ENCODE measurements at regions not wholly inside any gene's neighbourhood (a gene's known extent, or its start where the extent isn't known, plus 50 kb on each side); places are given as distances from the start of the nearest gene placed in this dataset.

GRCh38 chr11:122259195-122259821 is 143.3 kb upstream of the BLID start:
- POLR2A ChIA-PET: no interaction called here
- H3K4me3 Mint-ChIP-seq: no peak overlapping the region
- H3K36me3 Mint-ChIP-seq: no peaks in the 10 kb centered on the region
- no peaks in the 10 kb centered on the region for H3K4me1 Mint-ChIP-seq
- H3K27ac Mint-ChIP-seq: no peak overlapping the region
- DNase-seq: no peak
- H3K27me3 Mint-ChIP-seq: peaks cover 2 to 16% (median 4%) of the 10 kb centered on the region in 5 donors
- ATAC-seq: no peak
- peaks cover 0 to 17% (median 1%) of the 10 kb centered on the region in 9 donors for H3K9me3 Mint-ChIP-seq

- H3K36me3 Mint-ChIP-seq: no peaks in the 10 kb centered on the region
Observed at GRCh38 chr11:122258446-122259194, 142.6 kb upstream of the BLID start.

GRCh38 chr11:122253589-122254231 is 137.7 kb upstream of the BLID start:
- Mint-ChIP-seq H3K9me3 (peaks cover 0 to 6% (median 0%) of the 10 kb centered on the region in 9 donors), H3K4me3 (no peak overlapping the region), H3K27me3 (peaks cover 0 to 4% (median 0%) of the 10 kb centered on the region in 5 donors), H3K4me1 (no peaks in the 10 kb centered on the region), H3K27ac (no peak overlapping the region), H3K36me3 (no peaks in the 10 kb centered on the region)
- POLR2A ChIA-PET: no interaction called here
- no peak for ATAC-seq
- DNase-seq: no peak

More at GRCh38 chr11:122258446-122259194, 142.6 kb upstream of the BLID start:
- Mint-ChIP-seq H3K27me3 (peaks cover 2 to 16% (median 4%) of the 10 kb centered on the region in 5 donors), H3K4me3 (no peak overlapping the region), H3K27ac (no peak overlapping the region), H3K9me3 (peaks cover 0 to 12% (median 0%) of the 10 kb centered on the region in 9 donors), H3K4me1 (no peaks in the 10 kb centered on the region)
- POLR2A ChIA-PET: no interaction called here
- no peak for DNase-seq
- ATAC-seq: no peak

- POLR2A ChIA-PET: no interaction called here
- Mint-ChIP-seq H3K4me1 (no peaks in the 10 kb centered on the region), H3K27ac (no peak overlapping the region), H3K4me3 (no peak overlapping the region), H3K27me3 (peaks cover 0 to 10% (median 3%) of the 10 kb centered on the region in 5 donors), H3K36me3 (no peaks in the 10 kb centered on the region), H3K9me3 (peaks cover 0 to 2% (median 0%) of the 10 kb centered on the region in 9 donors)
- no peak for ATAC-seq
- DNase-seq: no peak
Observed at GRCh38 chr11:122248939-122249338, 132.9 kb upstream of the BLID start.

- DNase-seq (no peak), ATAC-seq (no peak)
- H3K27ac Mint-ChIP-seq: no peak overlapping the region
- peaks cover 0 to 2% (median 0%) of the 10 kb centered on the region in 9 donors for H3K9me3 Mint-ChIP-seq
- H3K36me3 Mint-ChIP-seq: no peaks in the 10 kb centered on the region
- peaks cover 0 to 10% (median 3%) of the 10 kb centered on the region in 5 donors for H3K27me3 Mint-ChIP-seq
- POLR2A ChIA-PET: no interaction called here
- H3K4me1 Mint-ChIP-seq: no peaks in the 10 kb centered on the region
- H3K4me3 Mint-ChIP-seq: no peak overlapping the region
Observed at GRCh38 chr11:122248131-122248530, 132.1 kb upstream of the BLID start.

GRCh38 chr11:122246874-122247273 is 130.9 kb upstream of the BLID start:
- ATAC-seq: no peak
- Mint-ChIP-seq H3K36me3 (no peaks in the 10 kb centered on the region), H3K9me3 (peaks cover 0 to 2% (median 0%) of the 10 kb centered on the region in 9 donors), H3K4me3 (no peak overlapping the region), H3K27ac (no peak overlapping the region), H3K4me1 (no peaks in the 10 kb centered on the region), H3K27me3 (peaks cover 0 to 10% (median 3%) of the 10 kb centered on the region in 5 donors)
- no peak for DNase-seq
- POLR2A ChIA-PET: no interaction called here

GRCh38 chr11:122242731-122243130 is 126.7 kb upstream of the BLID start:
- peaks cover 2 to 22% (median 7%) of the 10 kb centered on the region in 5 donors for H3K27me3 Mint-ChIP-seq
- ATAC-seq: no peak
- H3K36me3 Mint-ChIP-seq: no peaks in the 10 kb centered on the region
- no peaks in the 10 kb centered on the region for H3K4me1 Mint-ChIP-seq
- POLR2A ChIA-PET: no interaction called here
- H3K27ac Mint-ChIP-seq: no peak overlapping the region
- no peak overlapping the region for H3K4me3 Mint-ChIP-seq
- H3K9me3 Mint-ChIP-seq: peaks cover 0 to 6% (median 0%) of the 10 kb centered on the region in 9 donors
- DNase-seq: no peak

GRCh38 chr11:122241566-122241965 is 125.6 kb upstream of the BLID start:
- POLR2A ChIA-PET: no interaction called here
- ATAC-seq: no peak
- Mint-ChIP-seq H3K4me1 (no peaks in the 10 kb centered on the region), H3K27ac (no peak overlapping the region), H3K9me3 (peaks cover 0 to 6% (median 0%) of the 10 kb centered on the region in 9 donors), H3K27me3 (peaks cover 2 to 22% (median 7%) of the 10 kb centered on the region in 5 donors), H3K36me3 (no peaks in the 10 kb centered on the region), H3K4me3 (no peak overlapping the region)
- no peak for DNase-seq

- Mint-ChIP-seq H3K4me3 (no peak overlapping the region), H3K9me3 (peaks cover 0 to 6% (median 0%) of the 10 kb centered on the region in 9 donors), H3K4me1 (no peaks in the 10 kb centered on the region), H3K27ac (no peak overlapping the region), H3K27me3 (peaks cover 0 to 16% (median 6%) of the 10 kb centered on the region in 5 donors), H3K36me3 (no peaks in the 10 kb centered on the region)
- no peak for ATAC-seq
- POLR2A ChIA-PET: no interaction called here
- DNase-seq: no peak
Observed at GRCh38 chr11:122240638-122241037, 124.6 kb upstream of the BLID start.

GRCh38 chr11:122235615-122236014 is 119.6 kb upstream of the BLID start:
- ATAC-seq (no peak), DNase-seq (no peak)
- Mint-ChIP-seq H3K4me1 (no peaks in the 10 kb centered on the region), H3K27ac (no peak overlapping the region), H3K9me3 (peaks cover 0 to 6% (median 0%) of the 10 kb centered on the region in 9 donors), H3K36me3 (no peaks in the 10 kb centered on the region), H3K4me3 (no peak overlapping the region), H3K27me3 (peaks cover 0 to 11% (median 6%) of the 10 kb centered on the region in 5 donors)
- POLR2A ChIA-PET: no interaction called here

GRCh38 chr11:122234780-122235179 is 118.8 kb upstream of the BLID start:
- H3K4me1 Mint-ChIP-seq: no peaks in the 10 kb centered on the region
- POLR2A ChIA-PET: no interaction called here
- H3K36me3 Mint-ChIP-seq: no peaks in the 10 kb centered on the region
- no peak overlapping the region for H3K4me3 Mint-ChIP-seq
- ATAC-seq: no peak
- peaks cover 0 to 6% (median 0%) of the 10 kb centered on the region in 9 donors for H3K9me3 Mint-ChIP-seq
- DNase-seq: no peak
- no peak overlapping the region for H3K27ac Mint-ChIP-seq
- H3K27me3 Mint-ChIP-seq: peaks cover 0 to 6% (median 3%) of the 10 kb centered on the region in 5 donors

- H3K27me3 Mint-ChIP-seq: peaks cover 0 to 6% (median 3%) of the 10 kb centered on the region in 5 donors
- H3K27ac Mint-ChIP-seq: no peak overlapping the region
- peaks cover 0 to 6% (median 0%) of the 10 kb centered on the region in 9 donors for H3K9me3 Mint-ChIP-seq
- no peaks in the 10 kb centered on the region for H3K36me3 Mint-ChIP-seq
- no peak overlapping the region for H3K4me3 Mint-ChIP-seq
- POLR2A ChIA-PET: no interaction called here
- no peaks in the 10 kb centered on the region for H3K4me1 Mint-ChIP-seq
- DNase-seq (no peak), ATAC-seq (no peak)
Observed at GRCh38 chr11:122234257-122234656, 118.2 kb upstream of the BLID start.

- H3K9me3 Mint-ChIP-seq: peaks cover 0 to 2% (median 0%) of the 10 kb centered on the region in 9 donors
- no peak for DNase-seq
- H3K27me3 Mint-ChIP-seq: peaks cover under 1 to 3% (median 2%) of the 10 kb centered on the region in 5 donors
- no peaks in the 10 kb centered on the region for H3K4me1 Mint-ChIP-seq
- POLR2A ChIA-PET: no interaction called here
- H3K4me3 Mint-ChIP-seq: no peak overlapping the region
- no peak for ATAC-seq
- no peaks in the 10 kb centered on the region for H3K36me3 Mint-ChIP-seq
- H3K27ac Mint-ChIP-seq: no peak overlapping the region
Observed at GRCh38 chr11:122232985-122233384, 117.0 kb upstream of the BLID start.
